ENCODE measurements at regions not wholly inside any gene's neighbourhood (a gene's known extent, or its start where the extent isn't known, plus 50 kb on each side); places are given as distances from the start of the nearest gene placed in this dataset.

GRCh38 chr11:116171271-116172140, 601.3 kb downstream of the BUD13 start:
- no peak overlapping the region for H3K4me3 ChIP-seq (ENCODE audit: low read length)
- TF ChIP-seq ZNF274 (IDR thresholded peaks at IDR 0.05; ENCODE audit: low read depth, low read length), result no peak

GRCh38 chr11:116170526-116171120, 602.2 kb downstream of the BUD13 start:
- no peak for TF ChIP-seq ZNF274 (IDR thresholded peaks at IDR 0.05; ENCODE audit: low read depth, low read length)
- H3K4me3 ChIP-seq (ENCODE audit: low read length), result no peak overlapping the region

DNA sequence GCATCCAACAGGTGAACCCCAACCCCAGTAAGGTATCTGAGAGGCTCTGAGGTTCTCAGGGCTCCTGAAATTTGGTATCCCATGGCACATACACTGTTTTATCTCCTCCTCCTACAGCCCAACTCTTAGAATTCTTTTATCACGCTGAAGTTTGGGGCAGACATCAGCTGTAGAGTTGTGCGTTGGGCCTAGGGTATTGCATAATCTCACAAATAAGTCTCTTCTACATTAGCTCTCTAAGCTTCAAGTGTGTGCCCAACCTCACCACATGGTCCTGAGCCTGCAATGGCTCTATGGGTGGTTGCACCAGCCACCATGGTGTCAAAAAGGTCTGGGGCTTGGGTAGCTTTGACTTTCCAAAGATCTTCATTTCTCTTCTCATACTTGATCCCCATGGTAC, 603.0 kb downstream of the BUD13 start:
- H3K4me3 ChIP-seq (ENCODE audit: low read length), result no peak overlapping the region
- no peak for TF ChIP-seq ZNF274 (IDR thresholded peaks at IDR 0.05; ENCODE audit: low read depth, low read length)

GRCh38 chr11:116168459-116168787, 604.4 kb downstream of the BUD13 start:
- H3K4me3 ChIP-seq (ENCODE audit: low read length), result no peak overlapping the region
- TF ChIP-seq ZNF274 (IDR thresholded peaks at IDR 0.05; ENCODE audit: low read depth, low read length), result no peak

DNA sequence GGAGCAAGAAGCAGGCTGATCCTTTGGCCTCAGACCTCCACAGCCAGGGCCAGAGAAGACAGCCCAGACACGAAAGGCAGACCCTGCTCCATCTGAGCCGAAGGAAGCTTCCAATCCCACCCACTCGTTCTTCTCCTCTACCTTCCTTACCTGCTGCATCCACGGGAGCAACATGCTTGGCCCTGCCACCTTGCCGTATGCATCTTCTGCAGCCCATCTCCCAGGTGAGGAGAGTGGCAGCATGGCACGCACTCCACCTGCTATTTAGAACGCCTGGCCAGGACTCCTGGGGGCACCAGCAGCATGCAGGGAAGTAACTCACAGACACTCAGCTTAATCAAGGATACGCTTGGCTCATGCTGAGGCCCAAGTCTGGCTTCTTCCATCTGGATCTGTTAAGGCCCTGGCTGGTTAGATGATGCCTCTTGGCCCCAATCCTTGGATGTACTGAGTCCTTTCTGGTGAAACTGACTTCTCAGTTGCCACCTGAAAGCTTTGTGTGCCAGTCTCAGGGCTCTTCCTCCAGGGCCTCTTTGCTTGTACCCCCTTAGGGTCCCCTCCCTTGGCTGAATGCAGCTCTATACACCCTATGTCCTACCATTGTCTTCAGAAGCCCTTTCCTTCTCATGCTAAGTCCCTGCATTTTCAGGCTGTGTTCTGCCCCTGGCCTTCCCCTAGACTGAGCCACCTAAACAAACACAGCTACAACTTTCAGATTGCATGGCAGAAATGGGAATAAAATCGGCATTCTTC, 604.9 kb downstream of the BUD13 start:
- no peak for TF ChIP-seq ZNF274 (IDR thresholded peaks at IDR 0.05; ENCODE audit: low read depth, low read length)

DNA sequence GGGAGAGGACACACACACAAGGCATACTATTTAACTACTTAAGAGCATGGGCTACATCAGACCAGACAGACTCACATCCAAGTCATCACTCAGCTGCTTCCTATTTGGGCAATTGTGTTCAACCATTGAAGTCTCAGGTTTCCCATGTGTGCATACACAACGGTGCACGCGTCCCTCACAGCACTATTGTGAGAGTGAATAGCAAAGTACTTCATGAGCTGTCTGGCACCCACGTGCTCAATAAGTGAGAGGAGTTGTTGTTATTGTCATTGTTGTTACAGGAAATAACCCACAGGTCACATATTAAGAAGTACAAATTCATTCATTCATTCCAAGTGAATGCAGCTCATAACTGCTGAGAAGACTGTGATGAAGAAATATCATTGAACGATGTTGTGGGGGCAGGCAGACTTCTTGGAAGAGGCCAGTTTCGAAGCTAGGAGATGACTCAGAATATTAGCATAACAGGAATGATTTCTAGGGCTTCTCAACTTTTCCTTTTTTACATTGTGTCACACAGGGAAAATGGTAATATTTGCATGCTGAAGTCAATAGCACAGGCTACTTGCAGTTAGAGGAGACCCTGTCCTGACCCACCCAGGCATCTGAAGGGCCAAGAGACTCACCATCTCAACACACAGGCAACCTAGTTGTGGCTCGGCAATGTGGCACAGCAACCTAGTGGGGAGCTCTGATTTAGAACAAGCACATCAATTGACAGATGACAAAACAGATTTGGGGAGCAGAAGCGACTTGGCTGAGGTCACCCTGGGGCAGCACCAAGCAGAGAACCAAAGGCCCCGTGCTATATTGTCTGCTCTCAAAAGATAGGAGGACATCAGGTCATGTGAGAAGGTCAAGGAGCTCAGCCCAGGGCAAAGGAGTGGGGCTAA, 606.0 kb downstream of the BUD13 start:
- no peak for TF ChIP-seq ZNF274 (IDR thresholded peaks at IDR 0.05; ENCODE audit: low read depth, low read length)

More for the DNA sequence above, 604.9 kb downstream of the BUD13 start:
- no peak overlapping the region for H3K4me3 ChIP-seq (ENCODE audit: low read length)

GRCh38 chr11:116164843-116165242, 607.9 kb downstream of the BUD13 start:
- H3K4me3 ChIP-seq (ENCODE audit: low read length), result no peak overlapping the region
- no peak for TF ChIP-seq ZNF274 (IDR thresholded peaks at IDR 0.05; ENCODE audit: low read depth, low read length)

More for the DNA sequence above, 606.0 kb downstream of the BUD13 start:
- no peak overlapping the region for H3K4me3 ChIP-seq (ENCODE audit: low read length)

GRCh38 chr11:116162886-116163230, 609.9 kb downstream of the BUD13 start:
- H3K4me3 ChIP-seq (ENCODE audit: low read length), result no peak overlapping the region
- no peak for TF ChIP-seq ZNF274 (IDR thresholded peaks at IDR 0.05; ENCODE audit: low read depth, low read length)

GRCh38 chr11:116162086-116162885, 610.5 kb downstream of the BUD13 start:
- no peak for TF ChIP-seq ZNF274 (IDR thresholded peaks at IDR 0.05; ENCODE audit: low read depth, low read length)
- no peak overlapping the region for H3K4me3 ChIP-seq (ENCODE audit: low read length)

GRCh38 chr11:116148645-116149044, 624.1 kb downstream of the BUD13 start:
- H3K4me3 ChIP-seq (ENCODE audit: low read length), result no peak overlapping the region

GRCh38 chr11:116148056-116148455, 624.7 kb downstream of the BUD13 start:
- no peak for TF ChIP-seq ZNF274 (IDR thresholded peaks at IDR 0.05; ENCODE audit: low read depth, low read length)
- no peak overlapping the region for H3K4me3 ChIP-seq (ENCODE audit: low read length)

More at GRCh38 chr11:116148645-116149044, 624.1 kb downstream of the BUD13 start:
- no peak for TF ChIP-seq ZNF274 (IDR thresholded peaks at IDR 0.05; ENCODE audit: low read depth, low read length)

DNA sequence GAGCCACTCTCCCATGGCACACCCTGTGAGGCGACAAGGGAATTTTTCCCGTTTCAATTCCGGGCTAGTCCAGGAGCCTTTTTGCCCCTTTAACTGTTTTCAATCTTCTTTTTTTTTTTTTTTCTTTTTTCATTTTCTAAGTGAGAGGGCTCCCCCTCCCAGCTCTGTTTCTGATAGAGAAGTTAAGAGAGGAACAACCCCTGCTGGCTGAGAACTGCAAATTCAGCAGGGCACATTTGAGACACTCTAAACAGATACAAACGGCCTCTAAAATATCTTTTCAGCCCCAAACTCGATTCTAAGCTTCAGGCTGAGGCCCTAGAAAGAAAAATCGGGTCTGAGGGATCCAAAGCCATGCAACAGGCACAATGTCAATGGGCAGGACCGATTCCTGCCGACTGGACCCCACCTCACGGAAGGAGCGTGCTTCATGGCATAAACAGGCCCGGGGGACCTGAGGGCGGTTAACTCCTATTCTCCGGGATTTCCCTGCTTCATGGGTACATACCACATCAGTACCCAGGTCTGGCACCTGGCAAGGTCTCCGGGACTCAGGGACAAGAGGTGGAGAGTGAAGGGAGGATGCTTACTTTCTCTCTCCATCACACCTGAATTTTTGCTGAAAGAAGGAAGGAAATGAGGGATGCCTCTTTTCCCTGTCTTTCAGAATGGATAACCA, 627.5 kb downstream of the BUD13 start:
- TF ChIP-seq ZNF274 (IDR thresholded peaks at IDR 0.05; ENCODE audit: low read depth, low read length), result no peak
- no peak overlapping the region for H3K4me3 ChIP-seq (ENCODE audit: low read length)

All from GM08714 (cell line).